IMR-90 (cell line): ENCODE measurements at regions not wholly inside any gene's neighbourhood (a gene's known extent, or its start where the extent isn't known, plus 50 kb on each side); places are given as distances from the start of the nearest gene placed in this dataset.

Experiments
- CEBPB ChIP-seq: IDR thresholded peaks from 2 replicates; pipeline ENCODE4 v1.6.1; 2012; ENCODE audit warnings: low read depth, low read length, improper control_type of control experiment
- CHD1 ChIP-seq: IDR thresholded peaks from 2 replicates; pipeline ENCODE4 v1.6.1; 2012; ENCODE audit warnings: low read depth, low read length, improper control_type of control experiment
- CTCF ChIP-seq: conservative IDR thresholded peaks from 2 replicates; pipeline ENCODE4 v1.5.1; 2012; ENCODE audit warnings: mild to moderate bottlenecking, low read depth, low read length, improper control_type of control experiment
- ELK1 ChIP-seq: fragments of 150-350 bp; IDR thresholded peaks from 2 replicates; pipeline ENCODE4 v1.6.1; 2016; ENCODE audit warnings: low read depth, mild to moderate bottlenecking, low read length, moderate library complexity, borderline replicate concordance
- MAFK ChIP-seq: IDR thresholded peaks from 2 replicates; pipeline ENCODE4 v1.6.1; 2012; ENCODE audit warnings: low read depth, low read length, improper control_type of control experiment
- MXI1 ChIP-seq: IDR thresholded peaks from 2 replicates; pipeline ENCODE4 v1.6.1; 2012; ENCODE audit warnings: low read depth, mild to moderate bottlenecking, low read length, moderate library complexity, borderline replicate concordance
- POLR2A ChIP-seq: IDR thresholded peaks from 2 replicates; pipeline ENCODE4 v1.6.1; 2012; ENCODE audit warnings: mild to moderate bottlenecking, low read depth, low read length
- RAD21 ChIP-seq: IDR thresholded peaks from 2 replicates; pipeline ENCODE4 v1.6.1; 2012; ENCODE audit warnings: low read length, improper control_type of control experiment
- RFX5 ChIP-seq: IDR thresholded peaks from 2 replicates; pipeline ENCODE4 v1.8.0; 2012; ENCODE audit warnings: low read depth, mild to moderate bottlenecking, low read length, moderate library complexity
- SMC3 ChIP-seq: fragments of 150-350 bp; IDR thresholded peaks from 2 replicates; pipeline ENCODE4 v1.6.1; 2016; ENCODE audit warnings: low read depth, mild to moderate bottlenecking, antibody characterized with exemption, low read length, moderate library complexity
- TF ChIP-seq, protein P1 (sequence below): fragments of 150-350 bp; IDR thresholded peaks from 2 replicates; pipeline ENCODE4 v1.6.1; 2017; ENCODE audit warnings: mild to moderate bottlenecking, antibody characterized with exemption, low read length, low read depth

- TF ChIP-seq CEBPB = no peak
- no peak for TF ChIP-seq CTCF
- no peak for TF ChIP-seq RAD21
- TF ChIP-seq POLR2A = no peak
- TF ChIP-seq, protein P1, sequence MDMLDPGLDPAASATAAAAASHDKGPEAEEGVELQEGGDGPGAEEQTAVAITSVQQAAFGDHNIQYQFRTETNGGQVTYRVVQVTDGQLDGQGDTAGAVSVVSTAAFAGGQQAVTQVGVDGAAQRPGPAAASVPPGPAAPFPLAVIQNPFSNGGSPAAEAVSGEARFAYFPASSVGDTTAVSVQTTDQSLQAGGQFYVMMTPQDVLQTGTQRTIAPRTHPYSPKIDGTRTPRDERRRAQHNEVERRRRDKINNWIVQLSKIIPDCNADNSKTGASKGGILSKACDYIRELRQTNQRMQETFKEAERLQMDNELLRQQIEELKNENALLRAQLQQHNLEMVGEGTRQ = no peak
- no peak for TF ChIP-seq SMC3
- no peak for TF ChIP-seq MAFK
- TF ChIP-seq RFX5 = no peak
- no peak for TF ChIP-seq CHD1
- TF ChIP-seq MXI1 = no peak
- TF ChIP-seq ELK1 = no peak
Measured at GRCh38 chr5:167863883-167864282, 427.6 kb upstream of the WWC1 start.
